Left cardiac atrium (tissue), 4 donors: ENCODE measurements at regions not wholly inside any gene's neighbourhood (a gene's known extent, or its start where the extent isn't known, plus 50 kb on each side); places are given as distances from the start of the nearest gene placed in this dataset.

Source experiments
- ATAC-seq, 2 donors: fragments of 200-7000 bp; cut with Tn5 transposase; one replicate each; pipeline ENCODE4 v1.9.1; 2020; ENCODE audit warnings: mild to moderate bottlenecking in 2 of 2, moderate library complexity in 2 of 2
- DNase-seq: peaks from one replicate; pipeline ENCODE4 v3.0.0-alpha.2; 2020
- intact Hi-C, 2 donors: fragments of 100-400 bp; cut with DNase I; formaldehyde crosslinking; loops; one replicate each; pipeline versions ENCODE4 v1.14.1 to v1.15.1; 2022 to 2023
- donor health status: DM: no; HTN: yes; CAD: no.
- donor health status: DM: no; HTN: yes; CAD: no; lungs with severe emphysema.
- donor health status: DM: yes; HTN: yes; CAD: no.
- donor health status: Dilated cardiomyopathy.

GRCh38 chr2:128425731-128426620 lies 107.3 kb upstream of the HS6ST1 start:
- peak in 1 of 2 donors; percentile 47 for ATAC-seq
- no peak for DNase-seq
- intact Hi-C loops = no loop called here

DNA sequence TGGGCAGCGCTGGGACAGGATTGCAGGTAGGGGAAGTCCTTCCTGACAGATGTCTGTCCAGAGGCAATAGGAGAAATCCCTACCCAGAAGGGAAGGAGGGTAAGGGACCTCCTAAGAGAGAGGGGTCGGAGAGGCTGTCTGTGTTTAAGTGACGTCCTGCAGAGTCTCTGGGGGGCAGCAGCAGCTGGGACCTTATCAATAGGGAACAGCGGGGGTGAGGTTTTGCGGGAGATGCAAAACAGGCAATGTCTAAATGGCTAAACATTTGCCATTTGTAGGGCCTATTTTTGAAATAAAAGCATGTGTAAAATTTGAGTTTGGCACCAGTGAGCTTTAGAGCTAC lies 108.7 kb upstream of the HS6ST1 start:
- DNase-seq (no peak), ATAC-seq (no peak)
- intact Hi-C loops = no loop called here

- ATAC-seq (no peak), DNase-seq (no peak)
- intact Hi-C loops = no loop called here
Measured at GRCh38 chr2:128428415-128428814, 109.7 kb upstream of the HS6ST1 start.

DNA sequence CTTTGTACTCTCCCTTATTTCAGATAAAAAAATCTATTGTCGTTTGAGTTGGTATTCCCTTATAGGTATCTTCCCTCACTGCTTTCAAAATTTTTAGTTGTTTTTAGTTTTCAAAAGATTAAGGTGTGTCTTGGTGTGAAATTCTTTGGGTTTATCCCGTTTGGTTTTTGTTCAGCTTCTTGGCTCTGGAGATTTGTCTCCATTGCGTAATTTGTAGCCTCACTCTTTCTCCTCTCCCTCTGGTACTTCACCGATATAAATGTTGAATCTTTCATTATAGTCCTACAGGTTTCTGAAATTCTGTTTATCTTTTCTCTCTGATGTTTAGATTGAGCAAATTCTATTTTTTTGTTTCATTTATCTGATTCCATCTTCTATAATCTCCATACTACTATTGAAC lies 113.8 kb upstream of the HS6ST1 start:
- DNase-seq (no peak), ATAC-seq (no peak)
- intact Hi-C loops = no loop called here

DNA sequence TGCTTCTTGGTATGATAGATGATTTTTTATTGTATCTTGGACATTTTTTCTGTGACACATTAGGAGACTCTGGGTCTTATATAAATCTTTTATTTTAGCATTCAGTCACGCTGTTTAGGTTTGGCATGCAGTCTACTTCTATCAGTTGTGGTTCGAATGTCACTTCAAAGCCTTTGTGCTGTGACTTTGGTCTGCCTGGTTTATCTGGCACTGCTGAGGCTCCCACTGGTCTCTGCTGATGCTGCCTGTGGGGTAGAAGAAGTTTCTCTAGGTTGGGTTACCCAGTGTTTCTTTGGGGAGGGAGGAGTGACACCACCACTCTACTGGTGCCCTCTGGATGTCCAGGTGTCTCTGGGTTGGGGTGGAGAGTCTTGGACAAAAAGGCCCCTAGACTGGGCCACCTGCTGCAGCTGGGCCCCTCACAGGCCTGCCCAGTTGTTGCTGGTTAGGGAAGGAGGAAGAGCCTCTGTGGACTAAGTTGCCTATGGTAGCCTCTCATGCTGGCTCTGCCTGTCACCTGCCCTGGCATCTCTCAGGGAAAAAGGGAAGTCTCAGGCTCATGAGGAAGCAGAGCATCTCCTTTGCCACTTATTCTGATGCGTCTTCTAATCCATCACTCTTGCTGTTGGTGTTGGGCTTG lies 115.4 kb upstream of the HS6ST1 start:
- ATAC-seq (no peak), DNase-seq (no peak)
- intact Hi-C loops = no loop called here

DNA sequence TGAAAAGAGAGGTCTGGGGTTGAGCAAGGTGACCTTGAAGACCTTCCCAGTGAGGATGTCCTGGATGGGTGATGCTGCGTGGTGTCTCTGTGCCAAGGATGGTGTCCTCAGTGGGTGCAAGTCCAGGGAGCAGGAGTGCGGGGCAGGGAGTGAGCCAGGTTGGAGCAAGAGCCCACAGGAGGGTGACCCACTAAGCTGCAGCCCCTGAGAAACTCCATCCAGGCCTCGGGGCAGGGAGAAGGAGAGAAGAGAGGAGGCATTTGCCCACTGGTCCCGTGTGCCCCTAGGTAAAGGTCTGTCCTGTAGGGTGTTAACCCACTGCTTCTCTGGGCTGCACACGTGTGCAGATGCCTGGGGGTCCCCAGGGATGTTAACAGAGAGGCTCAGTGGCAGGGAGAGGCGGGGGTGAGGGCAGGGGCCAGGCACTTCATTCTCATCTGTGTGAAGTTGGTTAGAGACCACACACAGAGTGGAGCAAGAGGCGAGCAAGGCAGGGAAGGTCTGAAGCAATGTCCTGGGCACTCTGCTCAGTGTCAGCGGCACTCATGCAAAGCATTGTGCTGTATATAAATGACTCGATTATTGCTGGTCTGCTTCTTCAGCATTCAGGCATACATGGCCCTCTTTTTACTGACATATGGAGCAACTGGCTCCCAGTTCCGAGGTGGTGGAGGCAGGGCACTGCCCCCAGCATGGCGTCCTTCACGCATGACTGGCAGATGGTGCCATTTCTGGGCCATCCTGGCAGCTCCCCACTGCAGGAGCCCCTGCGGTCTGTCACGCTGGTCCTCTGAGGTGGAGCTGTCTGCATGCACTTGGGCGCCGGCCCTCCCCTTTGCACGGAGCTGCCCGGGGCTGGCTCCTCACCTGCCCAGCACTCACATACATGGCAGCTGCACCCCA lies 117.2 kb upstream of the HS6ST1 start:
- ATAC-seq (no peak), DNase-seq (no peak)
- intact Hi-C loops = no loop called here

- ATAC-seq (no peak), DNase-seq (no peak)
- intact Hi-C loops = no loop called here
Measured at GRCh38 chr2:128436479-128437203, 118.0 kb upstream of the HS6ST1 start.

DNA sequence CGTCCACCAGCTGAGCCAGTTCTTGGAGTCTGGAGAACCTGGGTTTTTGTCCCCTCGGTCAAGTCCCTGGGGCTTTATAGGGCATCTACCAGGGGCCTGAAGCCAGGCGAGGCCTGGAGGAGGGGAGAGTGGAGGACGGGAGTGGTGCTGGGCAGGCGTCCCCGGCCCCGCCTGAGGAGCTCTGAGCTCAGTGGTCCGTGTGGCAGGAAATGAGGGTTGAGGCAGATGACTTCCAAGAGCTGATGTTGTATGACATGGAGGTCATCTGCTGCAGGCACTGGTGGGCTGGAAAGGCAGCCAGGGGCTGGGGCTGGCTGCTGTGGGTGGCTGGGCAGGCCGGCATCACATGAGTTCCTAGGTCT lies 118.5 kb upstream of the HS6ST1 start:
- DNase-seq (no peak), ATAC-seq (no peak)
- intact Hi-C loops = no loop called here

DNA sequence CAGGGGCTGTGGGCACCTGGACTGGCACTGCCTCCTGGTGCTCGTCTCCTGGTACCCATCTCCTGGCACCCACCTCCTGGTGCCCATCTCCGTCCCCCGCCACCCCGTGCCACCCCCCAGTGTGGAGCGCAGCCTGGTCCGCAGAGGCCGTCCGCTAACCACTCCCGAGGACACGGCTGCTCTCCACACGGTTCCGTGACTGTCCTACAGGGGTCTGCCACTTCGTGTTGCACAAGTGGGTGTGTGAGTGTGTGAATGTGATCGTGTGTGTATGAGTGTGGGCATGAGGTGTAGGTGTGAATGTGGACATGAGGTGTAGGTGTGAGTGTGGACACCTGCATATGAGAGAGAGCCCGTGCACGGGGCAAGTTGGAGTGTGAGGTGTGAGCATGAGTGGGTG lies 119.4 kb upstream of the HS6ST1 start:
- DNase-seq = no peak
- intact Hi-C loops = no loop called here

DNA sequence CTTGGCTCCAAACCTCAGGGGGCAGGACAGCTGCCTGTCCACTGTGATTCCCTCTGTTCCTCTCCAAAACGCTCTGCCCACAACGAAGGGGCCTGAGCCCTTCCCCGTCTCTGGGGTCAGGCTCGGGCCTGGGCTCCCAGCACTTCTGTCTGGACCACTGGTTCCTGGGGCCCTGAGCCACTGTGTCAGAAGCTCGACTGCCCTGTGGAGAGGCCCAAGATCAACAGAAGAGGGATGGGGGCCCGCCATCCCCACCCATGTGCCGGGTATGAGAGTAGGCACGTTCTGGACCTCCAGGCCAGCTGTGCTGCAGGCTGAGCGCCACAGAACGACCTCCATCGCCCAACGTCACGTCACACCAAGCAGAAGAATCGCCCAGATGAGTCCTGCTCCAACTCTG lies 119.9 kb upstream of the HS6ST1 start:
- ATAC-seq = no peak
- intact Hi-C loops = no loop called here
- no peak for DNase-seq

More for the DNA sequence above, 119.4 kb upstream of the HS6ST1 start:
- ATAC-seq = no peak

GRCh38 chr2:128439031-128439790 lies 120.5 kb upstream of the HS6ST1 start:
- peak in 1 of 2 donors; percentile 8 for ATAC-seq

DNA sequence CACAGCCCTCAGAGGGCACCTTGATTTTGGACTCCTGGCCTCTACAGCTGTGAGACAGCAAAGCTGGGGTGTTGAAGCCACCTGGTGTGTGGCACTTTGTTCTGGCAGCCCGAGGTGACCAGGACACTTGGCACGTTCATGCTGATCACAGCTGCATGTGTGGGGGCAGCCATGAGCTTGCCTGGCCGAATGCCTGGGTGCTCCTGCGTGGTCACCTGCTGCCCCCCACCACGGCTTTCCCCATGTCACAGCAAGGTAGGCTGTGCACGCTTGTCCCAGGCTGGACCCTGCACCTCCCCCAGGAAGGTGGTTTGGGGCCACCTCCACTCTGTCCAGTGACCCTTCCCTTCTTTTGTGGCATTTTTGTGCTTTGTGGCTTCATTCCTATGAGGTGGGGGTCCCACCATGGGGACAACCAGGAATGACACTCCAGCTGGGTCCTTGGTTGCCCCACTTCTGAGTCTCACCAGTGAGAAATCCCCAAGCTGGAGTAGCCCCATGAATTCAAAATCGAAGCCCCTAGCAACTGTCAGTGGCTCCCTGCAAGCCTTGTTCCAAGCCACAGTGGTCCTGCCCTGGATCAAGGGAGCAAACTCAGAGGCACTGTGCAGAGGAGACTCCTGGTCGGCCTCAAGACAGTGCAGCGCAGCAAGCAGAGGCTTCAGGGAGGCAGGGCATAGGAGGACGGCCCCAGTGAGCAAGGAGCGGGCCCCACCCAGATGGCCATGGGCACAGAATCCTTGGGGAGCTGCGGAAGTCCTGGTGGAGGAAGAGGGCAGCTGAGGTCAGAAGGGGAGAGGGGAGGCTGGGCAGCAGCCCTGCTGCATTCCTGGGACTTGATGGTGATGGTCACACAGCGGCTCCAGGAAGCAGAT lies 121.4 kb upstream of the HS6ST1 start:
- ATAC-seq (peak in 1 of 2 donors; percentile 17), DNase-seq (no peak)
- intact Hi-C loops = no loop called here

More at GRCh38 chr2:128439031-128439790, 120.5 kb upstream of the HS6ST1 start:
- intact Hi-C loops = no loop called here
- no peak for DNase-seq

- intact Hi-C loops = no loop called here
- no peak for DNase-seq
- ATAC-seq = peak; percentile 19 to 62
Measured at GRCh38 chr2:128440666-128441340, 122.1 kb upstream of the HS6ST1 start.

DNA sequence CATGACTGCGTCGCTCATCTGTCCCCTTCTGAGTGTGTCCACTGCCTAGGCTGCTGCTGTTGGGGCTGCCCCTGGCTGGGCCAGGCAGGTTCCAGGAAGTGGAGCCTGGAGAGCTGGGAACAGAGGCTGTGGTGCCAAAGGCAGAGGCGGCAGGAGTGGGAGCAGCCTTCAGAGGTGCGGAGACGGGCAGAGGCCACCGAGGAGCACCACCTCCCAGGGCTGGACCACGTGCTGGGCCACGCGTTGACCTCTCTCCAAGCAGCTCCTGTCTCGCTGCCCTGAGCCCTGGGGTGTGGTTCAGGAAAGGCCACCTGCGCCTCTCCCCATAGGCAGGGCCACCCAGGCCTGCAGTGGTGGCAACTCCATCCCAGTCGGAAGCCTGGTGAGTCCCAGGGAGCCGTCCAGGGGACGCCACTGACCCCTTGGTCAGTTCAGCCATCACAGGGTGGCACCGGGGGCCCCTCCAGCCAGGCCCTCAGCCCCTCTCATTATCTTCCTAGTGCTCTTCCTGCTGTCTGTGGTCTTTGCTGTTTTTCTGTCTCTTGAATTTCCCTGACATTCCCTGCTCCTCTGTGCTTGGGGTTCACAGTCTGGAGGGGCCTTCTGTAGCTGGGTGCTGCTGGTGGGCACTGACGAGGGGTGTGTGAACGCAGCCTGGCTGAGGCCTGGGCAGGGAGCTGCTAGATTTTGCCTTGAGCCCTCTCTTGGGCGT lies 122.8 kb upstream of the HS6ST1 start:
- DNase-seq (no peak), ATAC-seq (peak in 1 of 2 donors; percentile 13)
- intact Hi-C loops = no loop called here

GRCh38 chr2:128442053-128442751 lies 123.5 kb upstream of the HS6ST1 start:
- ATAC-seq = no peak
- intact Hi-C loops = no loop called here
- no peak for DNase-seq

GRCh38 chr2:128442891-128443302 lies 124.2 kb upstream of the HS6ST1 start:
- DNase-seq = peak; percentile 49
- no peak for ATAC-seq
- intact Hi-C loops = no loop called here
